SU-DHL-6 (cell line): ENCODE measurements at regions not wholly inside any gene's neighbourhood (a gene's known extent, or its start where the extent isn't known, plus 50 kb on each side); places are given as distances from the start of the nearest gene placed in this dataset.

ENCODE experiments used
- H2AFZ ChIP-seq: fragments of 200-600 bp; sonication (generic); 2 replicates; pipeline ENCODE4 v1.6.1; 2014; ENCODE audit warnings: low read depth, mild to moderate bottlenecking, moderate library complexity, mixed read lengths, antibody characterized with exemption, low read length; ENCODE audit not compliant: severe bottlenecking
- H3F3A ChIP-seq: fragments of 200-600 bp; shearing (Covaris generic); 2 replicates; pipeline ENCODE4 v1.6.0; 2016; ENCODE audit warnings: antibody characterized with exemption, mild to moderate bottlenecking; ENCODE audit not compliant: insufficient read depth
- H3K27ac ChIP-seq: fragments of 200-600 bp; sonication (generic); 2 replicates; pipeline ENCODE4 v1.5.1; 2016; ENCODE audit warnings: low read depth, mild to moderate bottlenecking, low read length, moderate library complexity, mixed read lengths
- H3K27me3 ChIP-seq: fragments of 200-600 bp; sonication (generic), shearing (Covaris generic); 2 replicates; pipeline ENCODE4 v1.6.0; 2014; ENCODE audit warnings: mild to moderate bottlenecking, low read length
- H3K36me3 ChIP-seq: fragments of 200-600 bp; sonication (generic); 2 replicates; pipeline ENCODE4 v1.6.1; 2014; ENCODE audit warnings: mild to moderate bottlenecking, low read length, mixed read lengths
- H3K4me2 ChIP-seq: fragments of 300-600, 200-600 bp; shearing (Covaris generic), sonication (generic); 2 replicates; pipeline ENCODE4 v1.6.0; 2014; ENCODE audit warnings: low read length, low read depth, mild to moderate bottlenecking; ENCODE audit not compliant: poor library complexity, severe bottlenecking
- H3K4me3 ChIP-seq: fragments of 200-600 bp; sonication (generic); 2 replicates; pipeline ENCODE4 v1.5.1; 2014; ENCODE audit warnings: antibody characterized with exemption, low read length, mild to moderate bottlenecking, mixed read lengths; ENCODE audit not compliant: insufficient read depth, poor library complexity, severe bottlenecking
- H3K79me2 ChIP-seq: fragments of 200-600 bp; sonication (generic); 2 replicates; pipeline ENCODE4 v1.6.1; 2014; ENCODE audit warnings: mild to moderate bottlenecking, low read length, moderate library complexity; ENCODE audit not compliant: insufficient read depth
- H3K9ac ChIP-seq: fragments of 200-600 bp; sonication (generic); 2 replicates; pipeline ENCODE4 v1.7.0; 2014; ENCODE audit warnings: mild to moderate bottlenecking, low read length
- H3K9me2 ChIP-seq: fragments of 200-600 bp; sonication (generic); replicated peaks from 2 replicates; pipeline ENCODE4 v1.6.1; 2014; ENCODE audit warnings: low read length; ENCODE audit not compliant: insufficient read depth
- H3K9me3 ChIP-seq: fragments of 200-600 bp; sonication (generic); 2 replicates; pipeline ENCODE4 v1.6.1; 2014; ENCODE audit warnings: low read length, mixed read lengths; ENCODE audit not compliant: insufficient read depth
- H4K20me1 ChIP-seq: fragments of 200-600 bp; sonication (generic); 2 replicates; pipeline ENCODE4 v1.6.1; 2014; ENCODE audit warnings: low read depth, mild to moderate bottlenecking, antibody characterized with exemption, low read length, moderate library complexity, mixed read lengths
- CTCF ChIP-seq: fragments of 200-600 bp; sonication (generic); IDR thresholded peaks from one replicate; pipeline ENCODE4 v1.5.1; 2017; ENCODE audit warnings: antibody characterized with exemption, mild to moderate bottlenecking, low read length, moderate library complexity; ENCODE audit not compliant: insufficient read depth, poor library complexity, severe bottlenecking
- EZH2phosphoT487 ChIP-seq: fragments of 200-600 bp; sonication (generic), shearing (Covaris generic); conservative IDR thresholded peaks from 2 replicates; pipeline ENCODE4 v1.6.1; 2018; ENCODE audit warnings: mild to moderate bottlenecking, antibody characterized with exemption, low read length, moderate library complexity, mixed read lengths

GRCh38 chr2:219733746-219734145 is 106.3 kb downstream of the SLC4A3 start:
- Histone ChIP-seq H3K27me3 (no peaks in the 10 kb centered on the region), H3K27ac (no peak overlapping the region), H3K79me2 (no peaks in the 10 kb centered on the region), H3K36me3 (no peaks in the 10 kb centered on the region), H3K4me2 (no peak overlapping the region), H4K20me1 (no peaks in the 10 kb centered on the region), H3K9ac (no peak overlapping the region), H3K9me2 (no peaks in the 10 kb centered on the region), H2AFZ (no peak overlapping the region), H3F3A (no peaks in the 10 kb centered on the region), H3K4me3 (no peak overlapping the region), H3K9me3 (no peaks in the 10 kb centered on the region)
- no peak for TF ChIP-seq EZH2phosphoT487
- TF ChIP-seq CTCF: no peak

GRCh38 chr2:219736209-219736608 is 108.8 kb downstream of the SLC4A3 start:
- no peaks in the 10 kb centered on the region for H3K9me3 ChIP-seq
- H3K27ac ChIP-seq: no peak overlapping the region
- H3K9me2 ChIP-seq: no peaks in the 10 kb centered on the region
- TF ChIP-seq EZH2phosphoT487 (no peak), CTCF (peak; percentile 35)
- no peak overlapping the region for H3K4me3 ChIP-seq
- H3K79me2 ChIP-seq: no peaks in the 10 kb centered on the region
- H3F3A ChIP-seq: no peaks in the 10 kb centered on the region
- H3K4me2 ChIP-seq: no peak overlapping the region
- H4K20me1 ChIP-seq: no peaks in the 10 kb centered on the region
- H3K36me3 ChIP-seq: no peaks in the 10 kb centered on the region
- no peak overlapping the region for H2AFZ ChIP-seq
- H3K27me3 ChIP-seq: no peaks in the 10 kb centered on the region
- H3K9ac ChIP-seq: no peak overlapping the region

- Histone ChIP-seq H3F3A (no peaks in the 10 kb centered on the region), H2AFZ (no peak overlapping the region), H3K27me3 (no peaks in the 10 kb centered on the region), H3K9me2 (no peaks in the 10 kb centered on the region), H3K4me3 (no peak overlapping the region), H3K79me2 (no peaks in the 10 kb centered on the region), H3K36me3 (no peaks in the 10 kb centered on the region), H3K4me2 (no peak overlapping the region), H4K20me1 (no peaks in the 10 kb centered on the region), H3K9me3 (no peaks in the 10 kb centered on the region), H3K27ac (no peak overlapping the region), H3K9ac (no peak overlapping the region)
- TF ChIP-seq CTCF (no peak), EZH2phosphoT487 (no peak)
Observed at GRCh38 chr2:219737270-219737691, 109.9 kb downstream of the SLC4A3 start.

- Histone ChIP-seq H3K27me3 (no peaks in the 10 kb centered on the region), H3F3A (no peaks in the 10 kb centered on the region), H3K36me3 (no peaks in the 10 kb centered on the region), H3K9me3 (no peaks in the 10 kb centered on the region), H3K9me2 (no peaks in the 10 kb centered on the region), H3K79me2 (no peaks in the 10 kb centered on the region), H4K20me1 (no peaks in the 10 kb centered on the region), H3K4me2 (no peak overlapping the region), H2AFZ (no peak overlapping the region), H3K4me3 (no peak overlapping the region), H3K27ac (no peak overlapping the region), H3K9ac (no peak overlapping the region)
- TF ChIP-seq CTCF (no peak), EZH2phosphoT487 (no peak)
Observed at GRCh38 chr2:219739066-219739465, 111.6 kb downstream of the SLC4A3 start.
